B cell (primary cell): ENCODE measurements at regions not wholly inside any gene's neighbourhood (a gene's known extent, or its start where the extent isn't known, plus 50 kb on each side); places are given as distances from the start of the nearest gene placed in this dataset.

Experiments
- ATAC-seq: fragments of 200-7000 bp; cut with Tn5 transposase; one replicate; pipeline ENCODE4 v1.10.0; 2021; ENCODE audit warnings: low read depth, mild to moderate bottlenecking, moderate number of reproducible peaks, moderate library complexity
- CTCF ChIA-PET: fragments of 350-600 bp; sonication (Branson Sonifier 250); formaldehyde crosslinking; loops from one replicate; lab custom pipeline; 2021; ENCODE audit warnings: antibody characterized with exemption, inconsistent platforms; lab: Charles Lee
- POLR2A ChIA-PET: fragments of 350-600 bp; sonication (Branson Sonifier 250); formaldehyde crosslinking; loops from one replicate; lab custom pipeline; 2021; ENCODE audit warnings: antibody characterized with exemption; lab: Charles Lee
- DNase-seq: peaks from one replicate; pipeline ENCODE4 v3.0.0; 2013
- H2AFZ ChIP-seq: 2 replicates; pipeline ENCODE4 v1.6.1; 2012; ENCODE audit warnings: mild to moderate bottlenecking, low read depth, low read length; ENCODE audit not compliant: insufficient read depth, poor library complexity, severe bottlenecking
- H3K27ac ChIP-seq, 2 donors: 1 replicate in 1 of 2; 2 replicates in 1 of 2; pipeline ENCODE4 v1.5.1; 2012 to 2013; ENCODE audit warnings: low read length in 2 of 2, mild to moderate bottlenecking in 2 of 2, moderate library complexity in 1 of 2
- H3K27me3 ChIP-seq, 4 experiments: fragments of 200-600 bp in 1 of 4; sonication (generic) in 1 of 4; replicated peaks in 1 of 4; 1 replicate in 2 of 4; 2 replicates in 2 of 4; pipeline versions ENCODE4 v1.6.1 to v1.7.0; 2013 to 2016; ENCODE audit warnings: low read length in 3 of 4, mild to moderate bottlenecking in 2 of 4, mixed read lengths in 1 of 4, moderate library complexity in 1 of 4; ENCODE audit not compliant: insufficient read depth in 4 of 4, control insufficient read depth in 3 of 4; ENCODE audit errors: control extremely low read depth in 1 of 4
- H3K36me3 ChIP-seq, 2 experiments: replicated peaks in 1 of 2; 1 replicate in 1 of 2; 2 replicates in 1 of 2; pipeline versions ENCODE4 v1.6.1 to v1.7.1; 2013; ENCODE audit warnings: low read length in 1 of 2; ENCODE audit not compliant: insufficient read depth in 2 of 2, control insufficient read depth in 1 of 2; ENCODE audit errors: control extremely low read depth in 1 of 2, extremely low read depth in 1 of 2
- H3K4me1 ChIP-seq, 2 donors: fragments of 200-600 bp in 1 of 2; sonication (generic) in 1 of 2; 1 replicate in 1 of 2; 2 replicates in 1 of 2; pipeline versions ENCODE4 v1.5.1 to v1.6.1; 2013 to 2017; ENCODE audit warnings: low read length in 2 of 2; ENCODE audit not compliant: control insufficient read depth in 2 of 2, insufficient read depth in 2 of 2
- H3K4me2 ChIP-seq: replicated peaks from 2 replicates; pipeline ENCODE3; 2012; ENCODE audit warnings: mild to moderate bottlenecking, low read depth, low read length; ENCODE audit not compliant: poor library complexity, severe bottlenecking
- H3K4me3 ChIP-seq, 5 experiments: fragments of 200-600 bp in 1 of 5; sonication (generic) in 1 of 5; 1 replicate in 3 of 5; 2 replicates in 2 of 5; pipeline versions ENCODE4 v1.5.1 to v1.7.0; 2011 to 2016; ENCODE audit warnings: low read length in 4 of 5, mild to moderate bottlenecking in 4 of 5, low read depth in 2 of 5, control low read depth in 1 of 5, moderate library complexity in 1 of 5; ENCODE audit not compliant: insufficient read depth in 1 of 5; ENCODE audit errors: control extremely low read depth in 1 of 5, extremely low read depth in 1 of 5
- H3K79me2 ChIP-seq: fragments of 200-600 bp; sonication (generic); one replicate; pipeline ENCODE4 v1.6.0; 2016; ENCODE audit warnings: low read length; ENCODE audit not compliant: control insufficient read depth, insufficient read depth
- H3K9ac ChIP-seq: fragments of 200-600 bp; sonication (generic); 2 replicates; pipeline ENCODE4 v1.6.1; 2017; ENCODE audit warnings: mild to moderate bottlenecking, low read length, moderate library complexity
- H3K9me3 ChIP-seq, 3 donors: one replicate each; pipeline versions ENCODE4 v1.6.1 to v1.7.1; 2013; ENCODE audit warnings: low read length in 2 of 3; ENCODE audit not compliant: control insufficient read depth in 2 of 3, insufficient read depth in 1 of 3; ENCODE audit errors: control extremely low read depth in 1 of 3
- H4K20me1 ChIP-seq: 2 replicates; pipeline ENCODE4 v1.6.0; 2012; ENCODE audit warnings: mild to moderate bottlenecking, low read length; ENCODE audit not compliant: insufficient read depth, control insufficient read depth, poor library complexity, severe bottlenecking
- H3K27ac Mint-ChIP-seq: one replicate; pipeline ENCODE4 v1.8.0; 2021; ENCODE audit warnings: mixed read lengths
- H3K27me3 Mint-ChIP-seq: one replicate; pipeline ENCODE4 v1.8.0; 2021; ENCODE audit warnings: mixed read lengths
- H3K4me1 Mint-ChIP-seq: one replicate; pipeline ENCODE4 v1.8.0; 2021; ENCODE audit warnings: mixed read lengths
- H3K4me3 Mint-ChIP-seq: one replicate; pipeline ENCODE4 v1.8.0; 2021; ENCODE audit warnings: mixed read lengths
- H3K9me3 Mint-ChIP-seq: one replicate; pipeline ENCODE4 v1.8.0; 2022; ENCODE audit warnings: mixed read lengths; ENCODE audit not compliant: insufficient read depth
- EZH2 ChIP-seq: IDR thresholded peaks from 2 replicates; pipeline ENCODE4 v1.6.1; 2012; ENCODE audit warnings: borderline replicate concordance, low read depth, mild to moderate bottlenecking, moderate library complexity, low read length; ENCODE audit not compliant: insufficient read depth, poor library complexity, severe bottlenecking
- WGBS: methylation state at CpG from one replicate; pipeline ENCODE4 v1.1.5; 2013; ENCODE audit warnings: missing lambda C conversion rate; ENCODE audit not compliant: insufficient coverage; 5-methylcytosine and 5-hydroxymethylcytosine counted together
- intact Hi-C: fragments of 100-400 bp; cut with micrococcal nuclease; formaldehyde crosslinking; loops from one replicate; pipeline ENCODE4 v1.10.0; 2022
- TF ChIP-seq, protein P1 (sequence below): fragments of 200-600 bp; IDR thresholded peaks from one replicate; pipeline ENCODE4 v1.8.0; 2022; ENCODE audit warnings: antibody characterized with exemption, mild to moderate bottlenecking

DNA sequence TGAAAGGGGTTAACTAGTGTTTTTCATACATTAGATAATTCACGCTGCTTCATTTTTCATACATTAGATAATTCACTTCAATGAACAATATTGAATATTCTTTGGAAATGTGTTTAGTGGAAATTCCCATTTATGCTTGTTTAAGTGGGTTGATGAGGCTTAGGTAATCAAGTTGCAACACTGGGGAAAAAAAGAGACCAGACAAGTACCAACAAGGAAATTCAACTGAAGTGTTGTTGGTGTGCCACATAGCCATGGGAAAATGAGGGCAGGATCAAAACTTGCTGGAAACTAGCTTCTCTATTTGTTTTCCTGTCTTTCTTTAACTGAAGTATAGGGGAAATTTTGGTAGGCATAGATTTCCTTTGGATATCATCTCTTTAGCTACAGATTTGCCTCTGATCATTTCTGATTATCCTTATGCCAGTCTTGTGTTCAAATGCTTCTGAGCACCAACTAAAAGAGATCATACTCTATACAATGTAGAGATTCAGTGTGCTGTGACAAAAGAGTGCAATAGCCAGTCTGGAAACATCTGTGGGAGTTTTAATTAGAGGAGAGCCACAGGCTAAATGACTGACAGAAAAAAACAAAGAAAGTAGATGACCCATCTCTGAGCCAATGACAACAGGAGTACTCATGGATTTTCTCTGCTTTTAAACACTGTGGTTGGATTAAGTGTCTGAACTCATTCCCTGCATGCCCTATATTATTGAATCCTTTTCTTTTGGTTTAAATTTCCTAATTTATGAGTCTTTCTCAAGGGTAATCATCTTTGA is 67.6 kb upstream of the CTSC start:
- no peaks in the 10 kb centered on the region for H3K4me1 ChIP-seq
- no CpG with 5 or more reads among the region's 1 CpG for WGBS
- H3K27ac ChIP-seq, result no peak overlapping the region
- peaks cover 2% of the 10 kb centered on the region for H3K4me1 Mint-ChIP-seq
- no peak for TF ChIP-seq EZH2
- TF ChIP-seq, protein P1, sequence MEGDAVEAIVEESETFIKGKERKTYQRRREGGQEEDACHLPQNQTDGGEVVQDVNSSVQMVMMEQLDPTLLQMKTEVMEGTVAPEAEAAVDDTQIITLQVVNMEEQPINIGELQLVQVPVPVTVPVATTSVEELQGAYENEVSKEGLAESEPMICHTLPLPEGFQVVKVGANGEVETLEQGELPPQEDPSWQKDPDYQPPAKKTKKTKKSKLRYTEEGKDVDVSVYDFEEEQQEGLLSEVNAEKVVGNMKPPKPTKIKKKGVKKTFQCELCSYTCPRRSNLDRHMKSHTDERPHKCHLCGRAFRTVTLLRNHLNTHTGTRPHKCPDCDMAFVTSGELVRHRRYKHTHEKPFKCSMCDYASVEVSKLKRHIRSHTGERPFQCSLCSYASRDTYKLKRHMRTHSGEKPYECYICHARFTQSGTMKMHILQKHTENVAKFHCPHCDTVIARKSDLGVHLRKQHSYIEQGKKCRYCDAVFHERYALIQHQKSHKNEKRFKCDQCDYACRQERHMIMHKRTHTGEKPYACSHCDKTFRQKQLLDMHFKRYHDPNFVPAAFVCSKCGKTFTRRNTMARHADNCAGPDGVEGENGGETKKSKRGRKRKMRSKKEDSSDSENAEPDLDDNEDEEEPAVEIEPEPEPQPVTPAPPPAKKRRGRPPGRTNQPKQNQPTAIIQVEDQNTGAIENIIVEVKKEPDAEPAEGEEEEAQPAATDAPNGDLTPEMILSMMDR, result no peak
- no peak overlapping the region for H3K4me3 ChIP-seq
- no peak overlapping the region for H2AFZ ChIP-seq
- no peaks in the 10 kb centered on the region for H3K27me3 Mint-ChIP-seq
- H3K4me2 ChIP-seq, result no peak overlapping the region
- ChIA-PET CTCF (no interaction called here), POLR2A (no interaction called here)
- H3K36me3 ChIP-seq, result no peaks in the 10 kb centered on the region
- H3K9ac ChIP-seq, result no peak overlapping the region
- no peaks in the 10 kb centered on the region for H3K79me2 ChIP-seq
- DNase-seq (no peak), ATAC-seq (no peak)
- intact Hi-C loops, result no loop called here
- H4K20me1 ChIP-seq, result no peaks in the 10 kb centered on the region
- no peaks in the 10 kb centered on the region for H3K9me3 ChIP-seq
- H3K9me3 Mint-ChIP-seq, result no peaks in the 10 kb centered on the region
- no peak overlapping the region for H3K27ac Mint-ChIP-seq
- H3K4me3 Mint-ChIP-seq, result no peak overlapping the region
- no peaks in the 10 kb centered on the region for H3K27me3 ChIP-seq

DNA sequence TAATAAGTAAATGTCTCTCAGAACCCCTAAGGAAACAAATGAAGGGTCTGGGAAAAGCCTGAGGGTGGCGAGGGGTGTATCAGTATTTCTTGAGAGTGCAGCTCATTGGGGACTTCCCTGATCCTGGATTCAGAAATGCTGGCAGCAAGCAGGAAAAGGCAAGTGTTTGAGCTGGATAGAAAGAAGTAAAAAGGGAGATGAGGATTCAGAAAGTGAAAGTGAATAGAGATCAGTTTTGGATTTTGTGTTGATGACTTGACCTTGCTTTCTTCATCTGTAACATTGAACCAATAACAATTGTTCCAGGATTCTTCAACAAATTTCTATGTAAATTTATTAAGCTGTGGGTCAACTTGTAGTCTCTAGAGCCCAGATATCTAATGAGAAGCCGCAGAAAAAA is 66.9 kb upstream of the CTSC start:
- ChIA-PET CTCF (no interaction called here), POLR2A (no interaction called here)
- Histone ChIP-seq H3K27ac (no peak overlapping the region), H3K9ac (no peak overlapping the region), H3K36me3 (no peaks in the 10 kb centered on the region), H4K20me1 (no peaks in the 10 kb centered on the region), H2AFZ (no peak overlapping the region), H3K9me3 (no peaks in the 10 kb centered on the region), H3K79me2 (no peaks in the 10 kb centered on the region), H3K4me3 (no peak overlapping the region), H3K4me2 (no peak overlapping the region), H3K4me1 (no peaks in the 10 kb centered on the region), H3K27me3 (no peaks in the 10 kb centered on the region)
- ATAC-seq (no peak), DNase-seq (no peak)
- Mint-ChIP-seq H3K4me1 (peaks cover 2% of the 10 kb centered on the region), H3K27ac (no peak overlapping the region), H3K4me3 (no peak overlapping the region), H3K27me3 (no peaks in the 10 kb centered on the region), H3K9me3 (no peaks in the 10 kb centered on the region)
- intact Hi-C loops, result no loop called here
- TF ChIP-seq, protein P1, result no peak
- no peak for TF ChIP-seq EZH2
- 92% methylated on average over 1 of the region's 2 CpGs for WGBS
